ENCODE measurements at regions not wholly inside any gene's neighbourhood (a gene's known extent, or its start where the extent isn't known, plus 50 kb on each side); places are given as distances from the start of the nearest gene placed in this dataset.
"Not testable (repeated sequence)": the region's sequence is repeated elsewhere in the genome, so short reads cannot be mapped to it uniquely, and the experiment has no call there.

GRCh38 chr14:80275208-80275850 lies 64.0 kb upstream of the DIO2 start:
- H3K36me3 Mint-ChIP-seq (ENCODE audit: low read depth) = no peaks in the 10 kb centered on the region
- no peak for ATAC-seq (ENCODE audit: poor library complexity)
- intact Hi-C loops (cut with DNase I, micrococcal nuclease) = no loop called here
- no peak overlapping the region for H3K4me3 Mint-ChIP-seq
- H3K9me3 Mint-ChIP-seq = no peaks in the 10 kb centered on the region
- no peaks in the 10 kb centered on the region for H3K27me3 ChIP-seq (ENCODE audit: control insufficient read depth in 1 of 2, insufficient read depth in 2 of 2, low read length in 2 of 2)
- H3K27ac Mint-ChIP-seq = no peak overlapping the region
- H3K4me3 ChIP-seq (ENCODE audit: low read length) = no peak overlapping the region
- no peak for DNase-seq
- H3K4me1 Mint-ChIP-seq (ENCODE audit: low read depth) = no peaks in the 10 kb centered on the region
- CTCF ChIA-PET = interaction anchor here (0.9 kb wide), 1 partner anchor 17 kb away, joined by 3 read pairs; no protein-coding TSS in a partner anchor
- TF ChIP-seq CTCF (IDR thresholded peaks at IDR 0.05) = no peak
- POLR2A ChIA-PET = no interaction called here
- H3K27ac ChIP-seq (ENCODE audit: low read depth in 1 of 2, low read length in 2 of 2) = no peak overlapping the region
- H3K27me3 Mint-ChIP-seq = no peaks in the 10 kb centered on the region
- no peaks in the 10 kb centered on the region for H3K36me3 ChIP-seq (ENCODE audit: insufficient read depth, low read length)
- no peaks in the 10 kb centered on the region for H3K4me1 ChIP-seq (ENCODE audit: insufficient read depth, low read length)
- H3K9me3 ChIP-seq (ENCODE audit: control insufficient read depth in 1 of 2, insufficient read depth in 1 of 2, low read length in 2 of 2) = no peaks in the 10 kb centered on the region

DNA sequence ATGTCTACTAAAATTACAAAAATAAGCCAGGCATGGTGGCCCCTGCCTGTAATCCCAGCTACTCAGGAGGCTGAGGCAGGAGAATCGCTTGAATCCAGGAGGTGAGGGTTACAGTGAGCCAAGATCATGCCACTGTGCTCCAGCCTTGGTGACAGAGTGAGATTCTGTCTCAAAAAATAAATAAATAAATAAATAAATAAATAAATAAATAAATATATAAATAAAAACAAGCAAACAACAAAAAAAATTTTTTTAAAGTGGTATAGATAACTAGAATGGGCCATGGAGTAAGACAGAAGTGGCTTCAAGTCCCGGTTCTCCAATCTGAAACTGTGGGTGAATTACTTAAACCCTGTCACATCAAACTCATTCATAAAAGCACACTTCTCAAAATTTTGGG lies 63.0 kb upstream of the DIO2 start:
- H3K27me3 Mint-ChIP-seq; POLR2A ChIA-PET; H3K36me3 Mint-ChIP-seq (ENCODE audit: low read depth); H3K4me1 ChIP-seq (ENCODE audit: insufficient read depth, low read length); DNase-seq; intact Hi-C loops (cut with DNase I, micrococcal nuclease); H3K4me1 Mint-ChIP-seq (ENCODE audit: low read depth); ATAC-seq (ENCODE audit: poor library complexity); H3K4me3 Mint-ChIP-seq; H3K4me3 ChIP-seq (ENCODE audit: low read length); H3K27me3 ChIP-seq (ENCODE audit: control insufficient read depth in 1 of 2, insufficient read depth in 2 of 2, low read length in 2 of 2); H3K27ac ChIP-seq (ENCODE audit: low read depth in 1 of 2, low read length in 2 of 2); H3K9me3 Mint-ChIP-seq; H3K36me3 ChIP-seq (ENCODE audit: insufficient read depth, low read length); H3K27ac Mint-ChIP-seq; H3K9me3 ChIP-seq (ENCODE audit: control insufficient read depth in 1 of 2, insufficient read depth in 1 of 2, low read length in 2 of 2); CTCF ChIA-PET: not testable (repeated sequence)

GRCh38 chr14:80271389-80271788 lies 60.1 kb upstream of the DIO2 start:
- CTCF ChIA-PET = no interaction called here
- Histone ChIP-seq H3K4me3 (ENCODE audit: low read length) (no peak overlapping the region), H3K9me3 (ENCODE audit: control insufficient read depth in 1 of 2, insufficient read depth in 1 of 2, low read length in 2 of 2) (no peaks in the 10 kb centered on the region), H3K36me3 (ENCODE audit: insufficient read depth, low read length) (no peaks in the 10 kb centered on the region), H3K27me3 (ENCODE audit: control insufficient read depth in 1 of 2, insufficient read depth in 2 of 2, low read length in 2 of 2) (no peaks in the 10 kb centered on the region), H3K27ac (ENCODE audit: low read depth in 1 of 2, low read length in 2 of 2) (no peak overlapping the region), H3K4me1 (ENCODE audit: insufficient read depth, low read length) (no peaks in the 10 kb centered on the region)
- POLR2A ChIA-PET = no interaction called here
- intact Hi-C loops (cut with DNase I, micrococcal nuclease) = no loop called here
- DNase-seq (no peak), ATAC-seq (ENCODE audit: poor library complexity) (no peak)
- no peaks in the 10 kb centered on the region for H3K27me3 Mint-ChIP-seq
- no peak overlapping the region for H3K27ac Mint-ChIP-seq
- no peaks in the 10 kb centered on the region for H3K36me3 Mint-ChIP-seq (ENCODE audit: low read depth)
- H3K4me1 Mint-ChIP-seq (ENCODE audit: low read depth) = no peaks in the 10 kb centered on the region
- TF ChIP-seq CTCF (IDR thresholded peaks at IDR 0.05) = no peak
- no peaks in the 10 kb centered on the region for H3K9me3 Mint-ChIP-seq
- no peak overlapping the region for H3K4me3 Mint-ChIP-seq

DNA sequence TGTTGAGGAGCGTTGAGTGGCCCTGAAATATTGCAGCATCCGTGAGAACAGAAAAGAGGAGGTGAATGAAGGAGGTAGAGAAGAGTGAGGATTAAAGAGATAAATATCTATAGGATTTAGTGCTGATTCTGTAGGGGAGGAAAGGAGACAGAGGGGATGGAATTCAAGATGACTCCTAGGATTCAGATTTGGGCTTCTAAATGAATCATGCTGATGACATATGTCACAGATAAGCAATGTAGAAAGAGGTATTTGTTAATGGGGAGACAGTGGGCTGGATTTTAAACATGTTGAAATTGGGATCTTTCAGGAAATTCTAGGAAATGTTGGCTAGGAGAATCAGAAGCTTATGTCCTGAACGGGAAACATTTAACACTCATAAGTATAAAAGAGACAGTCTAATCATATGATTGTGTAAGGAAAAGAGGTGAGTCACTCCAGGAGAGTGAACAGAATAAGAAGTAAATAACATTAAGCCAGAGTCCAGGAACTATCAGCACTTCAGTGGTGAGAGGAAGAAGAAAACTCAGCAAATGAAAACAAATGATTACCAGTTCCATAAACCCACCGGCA lies 58.1 kb upstream of the DIO2 start:
- H3K9me3 ChIP-seq (ENCODE audit: control insufficient read depth in 1 of 2, insufficient read depth in 1 of 2, low read length in 2 of 2) = no peaks in the 10 kb centered on the region
- no peaks in the 10 kb centered on the region for H3K36me3 ChIP-seq (ENCODE audit: insufficient read depth, low read length)
- Mint-ChIP-seq H3K4me1 (ENCODE audit: low read depth) (no peaks in the 10 kb centered on the region), H3K9me3 (no peaks in the 10 kb centered on the region), H3K27me3 (no peaks in the 10 kb centered on the region), H3K27ac (no peak overlapping the region), H3K4me3 (no peak overlapping the region), H3K36me3 (ENCODE audit: low read depth) (no peaks in the 10 kb centered on the region)
- H3K4me3 ChIP-seq (ENCODE audit: low read length) = no peak overlapping the region
- ChIA-PET CTCF (no interaction called here), POLR2A (no interaction called here)
- DNase-seq (no peak), ATAC-seq (ENCODE audit: poor library complexity) (no peak)
- no peaks in the 10 kb centered on the region for H3K27me3 ChIP-seq (ENCODE audit: control insufficient read depth in 1 of 2, insufficient read depth in 2 of 2, low read length in 2 of 2)
- H3K4me1 ChIP-seq (ENCODE audit: insufficient read depth, low read length) = no peaks in the 10 kb centered on the region
- TF ChIP-seq CTCF (IDR thresholded peaks at IDR 0.05) = no peak
- intact Hi-C loops (cut with DNase I, micrococcal nuclease) = no loop called here
- H3K27ac ChIP-seq (ENCODE audit: low read depth in 1 of 2, low read length in 2 of 2) = no peak overlapping the region

Data from CD4-positive, alpha-beta T cell (primary cell).